ENCODE measurements at regions not wholly inside any gene's neighbourhood (a gene's known extent, or its start where the extent isn't known, plus 50 kb on each side); places are given as distances from the start of the nearest gene placed in this dataset.

DNA sequence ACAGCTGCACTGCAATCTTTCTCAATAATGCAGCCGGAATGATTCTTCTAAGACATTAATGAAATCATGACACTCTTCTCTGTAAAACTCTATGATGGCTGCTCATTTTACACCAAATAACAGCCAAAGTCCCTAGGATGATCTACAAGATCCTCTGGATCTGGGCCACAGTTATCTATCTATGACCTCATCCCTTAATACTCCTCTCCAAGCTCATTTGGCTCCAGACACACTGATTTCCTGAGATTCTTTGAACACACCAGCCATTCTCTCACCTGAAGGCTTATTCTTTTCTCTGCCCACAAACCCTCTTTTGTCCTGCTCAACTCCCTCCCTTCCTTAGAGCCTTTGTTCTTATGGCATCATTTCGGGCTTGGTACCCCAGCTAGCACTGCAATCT is 577.4 kb upstream of the ANKRD30A start:
- no peak for TF ChIP-seq EZH2 (IDR thresholded peaks at IDR 0.05; ENCODE audit: borderline replicate concordance, insufficient read depth, low read depth, low read length, poor library complexity, severe bottlenecking)
- TF ChIP-seq, protein P1, sequence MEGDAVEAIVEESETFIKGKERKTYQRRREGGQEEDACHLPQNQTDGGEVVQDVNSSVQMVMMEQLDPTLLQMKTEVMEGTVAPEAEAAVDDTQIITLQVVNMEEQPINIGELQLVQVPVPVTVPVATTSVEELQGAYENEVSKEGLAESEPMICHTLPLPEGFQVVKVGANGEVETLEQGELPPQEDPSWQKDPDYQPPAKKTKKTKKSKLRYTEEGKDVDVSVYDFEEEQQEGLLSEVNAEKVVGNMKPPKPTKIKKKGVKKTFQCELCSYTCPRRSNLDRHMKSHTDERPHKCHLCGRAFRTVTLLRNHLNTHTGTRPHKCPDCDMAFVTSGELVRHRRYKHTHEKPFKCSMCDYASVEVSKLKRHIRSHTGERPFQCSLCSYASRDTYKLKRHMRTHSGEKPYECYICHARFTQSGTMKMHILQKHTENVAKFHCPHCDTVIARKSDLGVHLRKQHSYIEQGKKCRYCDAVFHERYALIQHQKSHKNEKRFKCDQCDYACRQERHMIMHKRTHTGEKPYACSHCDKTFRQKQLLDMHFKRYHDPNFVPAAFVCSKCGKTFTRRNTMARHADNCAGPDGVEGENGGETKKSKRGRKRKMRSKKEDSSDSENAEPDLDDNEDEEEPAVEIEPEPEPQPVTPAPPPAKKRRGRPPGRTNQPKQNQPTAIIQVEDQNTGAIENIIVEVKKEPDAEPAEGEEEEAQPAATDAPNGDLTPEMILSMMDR (IDR thresholded peaks at IDR 0.05), result no peak
- peaks cover 2% of the 10 kb centered on the region for H3K9me3 Mint-ChIP-seq (ENCODE audit: insufficient read depth)
- no peaks in the 10 kb centered on the region for H3K4me1 Mint-ChIP-seq
- H3K4me3 Mint-ChIP-seq, result no peak overlapping the region
- WGBS (ENCODE audit: insufficient coverage), result 89% methylated on average over 2 of the region's 2 CpGs
- ChIA-PET POLR2A (no interaction called here), CTCF (no interaction called here)
- Histone ChIP-seq H3K4me1 (ENCODE audit: control insufficient read depth in 2 of 2, insufficient read depth in 2 of 2, low read length in 2 of 2) (no peaks in the 10 kb centered on the region), H2AFZ (ENCODE audit: insufficient read depth, low read depth, low read length, poor library complexity, severe bottlenecking) (no peak overlapping the region), H3K9me3 (ENCODE audit: control extremely low read depth in 1 of 3, control insufficient read depth in 2 of 3, insufficient read depth in 1 of 3, low read length in 2 of 3) (peaks cover 0 to 3% (median 0%) of the 10 kb centered on the region in 3 donors), H4K20me1 (ENCODE audit: control insufficient read depth, insufficient read depth, low read length, poor library complexity, severe bottlenecking) (no peaks in the 10 kb centered on the region), H3K27me3 (replicated peaks in 1 of 4; ENCODE audit: control extremely low read depth in 1 of 4, control insufficient read depth in 3 of 4, insufficient read depth in 4 of 4, low read length in 3 of 4) (no peaks in the 10 kb centered on the region), H3K79me2 (ENCODE audit: control insufficient read depth, insufficient read depth, low read length) (no peaks in the 10 kb centered on the region), H3K36me3 (replicated peaks in 1 of 2; ENCODE audit: control extremely low read depth in 1 of 2, control insufficient read depth in 1 of 2, extremely low read depth in 1 of 2, insufficient read depth in 2 of 2, low read length in 1 of 2) (no peaks in the 10 kb centered on the region), H3K9ac (ENCODE audit: low read length) (no peak overlapping the region), H3K27ac (ENCODE audit: low read length in 2 of 2) (no peak overlapping the region), H3K4me2 (replicated peaks; ENCODE audit: low read depth, low read length, poor library complexity, severe bottlenecking) (no peak overlapping the region), H3K4me3 (ENCODE audit: control extremely low read depth in 1 of 5, extremely low read depth in 1 of 5, insufficient read depth in 1 of 5, low read depth in 2 of 5, low read length in 4 of 5) (no peak overlapping the region)
- intact Hi-C loops (cut with micrococcal nuclease), result no loop called here
- no peak for DNase-seq
- H3K27me3 Mint-ChIP-seq, result no peaks in the 10 kb centered on the region
- no peak overlapping the region for H3K27ac Mint-ChIP-seq
- no peak for ATAC-seq (ENCODE audit: low read depth)

GRCh38 chr10:36542493-36542892 is 582.9 kb upstream of the ANKRD30A start:
- no CpG with 5 or more reads among the region's 4 CpGs for WGBS (ENCODE audit: insufficient coverage)
- H2AFZ ChIP-seq (ENCODE audit: insufficient read depth, low read depth, low read length, poor library complexity, severe bottlenecking), result no peak overlapping the region

More at GRCh38 chr10:36542493-36542892, 582.9 kb upstream of the ANKRD30A start:
- no peaks in the 10 kb centered on the region for H4K20me1 ChIP-seq (ENCODE audit: control insufficient read depth, insufficient read depth, low read length, poor library complexity, severe bottlenecking)
- no peaks in the 10 kb centered on the region for H3K79me2 ChIP-seq (ENCODE audit: control insufficient read depth, insufficient read depth, low read length)
- Mint-ChIP-seq H3K4me1 (peaks cover 10% of the 10 kb centered on the region), H3K27me3 (no peaks in the 10 kb centered on the region), H3K27ac (no peak overlapping the region), H3K9me3 (ENCODE audit: insufficient read depth) (peaks cover 2% of the 10 kb centered on the region), H3K4me3 (no peak overlapping the region)
- H3K9me3 ChIP-seq (ENCODE audit: control extremely low read depth in 1 of 3, control insufficient read depth in 2 of 3, insufficient read depth in 1 of 3, low read length in 2 of 3), result peaks cover 0 to 7% (median 0%) of the 10 kb centered on the region in 3 donors
- no peak overlapping the region for H3K4me2 ChIP-seq (replicated peaks; ENCODE audit: low read depth, low read length, poor library complexity, severe bottlenecking)
- peaks cover 6 to 11% of the 10 kb centered on the region in 2 donors for H3K4me1 ChIP-seq (ENCODE audit: control insufficient read depth in 2 of 2, insufficient read depth in 2 of 2, low read length in 2 of 2)
- ATAC-seq (ENCODE audit: low read depth) (no peak), DNase-seq (no peak)
- ChIA-PET CTCF (interaction anchor here (0.7 kb wide), 1 partner anchor 28 kb away, joined by 3 read pairs; no protein-coding TSS in a partner anchor), POLR2A (no interaction called here)
- H3K27me3 ChIP-seq (replicated peaks in 1 of 4; ENCODE audit: control extremely low read depth in 1 of 4, control insufficient read depth in 3 of 4, insufficient read depth in 4 of 4, low read length in 3 of 4), result no peaks in the 10 kb centered on the region
- TF ChIP-seq EZH2 (IDR thresholded peaks at IDR 0.05; ENCODE audit: borderline replicate concordance, insufficient read depth, low read depth, low read length, poor library complexity, severe bottlenecking), result no peak
- TF ChIP-seq, protein P1 (IDR thresholded peaks at IDR 0.05), result no peak
- H3K9ac ChIP-seq (ENCODE audit: low read length), result no peak overlapping the region
- no peak overlapping the region for H3K4me3 ChIP-seq (ENCODE audit: control extremely low read depth in 1 of 5, extremely low read depth in 1 of 5, insufficient read depth in 1 of 5, low read depth in 2 of 5, low read length in 4 of 5)
- intact Hi-C loops (cut with micrococcal nuclease), result no loop called here
- H3K36me3 ChIP-seq (replicated peaks in 1 of 2; ENCODE audit: control extremely low read depth in 1 of 2, control insufficient read depth in 1 of 2, extremely low read depth in 1 of 2, insufficient read depth in 2 of 2, low read length in 1 of 2), result no peaks in the 10 kb centered on the region
- no peak overlapping the region for H3K27ac ChIP-seq (ENCODE audit: low read length in 2 of 2)

Measured in B cell (primary cell).